HCT116 (cell line): ENCODE measurements at regions not wholly inside any gene's neighbourhood (a gene's known extent, or its start where the extent isn't known, plus 50 kb on each side); places are given as distances from the start of the nearest gene placed in this dataset.

Source experiments
- CEBPB ChIP-seq: IDR thresholded peaks from 2 replicates; pipeline ENCODE4 v1.6.1; 2012; ENCODE audit warnings: low read depth
- EZH2 ChIP-seq: fragments of 200-600 bp; sonication (generic); IDR thresholded peaks from 2 replicates; pipeline ENCODE4 v1.6.1; 2017; ENCODE audit warnings: antibody characterized with exemption, mixed run types
- POLR2A ChIP-seq: IDR thresholded peaks from 2 replicates; pipeline ENCODE4 v1.7.0; 2011; ENCODE audit warnings: borderline replicate concordance; ENCODE audit not compliant: insufficient read depth, insufficient read length; ENCODE audit errors: extremely low read depth
- POLR2AphosphoS5 ChIP-seq: IDR thresholded peaks from 2 replicates; pipeline ENCODE4 v1.6.1; 2011; ENCODE audit warnings: mild to moderate bottlenecking, low read depth, low read length, moderate library complexity
- RAD21 ChIP-seq: IDR thresholded peaks from 2 replicates; pipeline ENCODE4 v1.6.1; 2012; ENCODE audit warnings: low read depth, mild to moderate bottlenecking
- SIN3A ChIP-seq: IDR thresholded peaks from 2 replicates; pipeline ENCODE4 v1.6.1; 2012; ENCODE audit warnings: low read depth
- TF ChIP-seq, protein P1 (sequence below), 3 experiments: fragments of 200-600 bp in 1 of 3; sonication (generic) in 1 of 3; IDR thresholded peaks in 2 of 3; conservative IDR thresholded peaks in 1 of 3; 2 replicates each; pipeline ENCODE4 v1.5.1; 2012 to 2017; ENCODE audit warnings: low read depth in 2 of 3, low read length in 2 of 3, antibody characterized with exemption in 1 of 3, borderline replicate concordance in 1 of 3, control low read depth in 1 of 3, mild to moderate bottlenecking in 1 of 3, mixed read lengths in 1 of 3, mixed run types in 1 of 3, moderate library complexity in 1 of 3; ENCODE audit not compliant: insufficient read depth in 1 of 3
- TF ChIP-seq, protein P2 (sequence below): IDR thresholded peaks from 2 replicates; pipeline ENCODE4 v1.6.1; 2012

DNA sequence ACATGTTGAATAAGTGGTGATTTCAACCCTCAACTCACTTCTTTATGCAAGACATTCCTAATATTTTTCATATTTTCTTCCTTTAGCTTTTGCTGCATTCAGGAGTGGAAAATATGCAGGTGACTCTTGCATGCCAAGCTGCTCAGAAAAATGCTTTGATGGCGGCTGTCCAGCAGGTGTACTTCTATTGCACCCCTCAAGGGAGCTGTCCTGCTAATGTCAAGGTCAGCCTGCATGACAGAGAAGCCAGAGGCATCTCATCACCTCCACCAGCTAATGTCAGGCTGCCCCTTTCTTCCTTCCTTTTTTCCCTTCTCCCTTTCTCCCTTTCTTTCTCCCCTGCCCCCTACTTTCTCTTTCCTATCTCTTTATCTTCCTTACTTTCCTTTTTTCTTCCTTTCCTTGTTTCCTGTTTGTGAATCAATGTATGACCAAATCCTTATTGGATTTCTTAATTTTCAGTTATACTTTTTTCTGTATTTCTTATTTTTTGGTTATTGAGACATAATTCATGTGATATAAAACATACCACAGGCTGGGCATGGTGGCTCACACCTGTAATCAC, 112.2 kb downstream of the CD164 start:
- TF ChIP-seq POLR2A, result no peak
- TF ChIP-seq, protein P1, sequence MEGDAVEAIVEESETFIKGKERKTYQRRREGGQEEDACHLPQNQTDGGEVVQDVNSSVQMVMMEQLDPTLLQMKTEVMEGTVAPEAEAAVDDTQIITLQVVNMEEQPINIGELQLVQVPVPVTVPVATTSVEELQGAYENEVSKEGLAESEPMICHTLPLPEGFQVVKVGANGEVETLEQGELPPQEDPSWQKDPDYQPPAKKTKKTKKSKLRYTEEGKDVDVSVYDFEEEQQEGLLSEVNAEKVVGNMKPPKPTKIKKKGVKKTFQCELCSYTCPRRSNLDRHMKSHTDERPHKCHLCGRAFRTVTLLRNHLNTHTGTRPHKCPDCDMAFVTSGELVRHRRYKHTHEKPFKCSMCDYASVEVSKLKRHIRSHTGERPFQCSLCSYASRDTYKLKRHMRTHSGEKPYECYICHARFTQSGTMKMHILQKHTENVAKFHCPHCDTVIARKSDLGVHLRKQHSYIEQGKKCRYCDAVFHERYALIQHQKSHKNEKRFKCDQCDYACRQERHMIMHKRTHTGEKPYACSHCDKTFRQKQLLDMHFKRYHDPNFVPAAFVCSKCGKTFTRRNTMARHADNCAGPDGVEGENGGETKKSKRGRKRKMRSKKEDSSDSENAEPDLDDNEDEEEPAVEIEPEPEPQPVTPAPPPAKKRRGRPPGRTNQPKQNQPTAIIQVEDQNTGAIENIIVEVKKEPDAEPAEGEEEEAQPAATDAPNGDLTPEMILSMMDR (IDR thresholded peaks at IDR 0.05 in 2 of 3, conservative IDR thresholded peaks at IDR 0.05 in 1 of 3; ENCODE audit: borderline replicate concordance in 1 of 3, insufficient read depth in 1 of 3, low read depth in 2 of 3, low read length in 2 of 3), result no peak
- TF ChIP-seq, protein P2, sequence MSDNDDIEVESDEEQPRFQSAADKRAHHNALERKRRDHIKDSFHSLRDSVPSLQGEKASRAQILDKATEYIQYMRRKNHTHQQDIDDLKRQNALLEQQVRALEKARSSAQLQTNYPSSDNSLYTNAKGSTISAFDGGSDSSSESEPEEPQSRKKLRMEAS, result no peak
- no peak for TF ChIP-seq RAD21
- no peak for TF ChIP-seq CEBPB
- no peak for TF ChIP-seq EZH2
- TF ChIP-seq POLR2AphosphoS5, result no peak
- TF ChIP-seq SIN3A, result no peak
